BE2C (cell line): ENCODE measurements at regions not wholly inside any gene's neighbourhood (a gene's known extent, or its start where the extent isn't known, plus 50 kb on each side); places are given as distances from the start of the nearest gene placed in this dataset.
"Not testable (repeated sequence)": the region's sequence is repeated elsewhere in the genome, so short reads cannot be mapped to it uniquely, and the experiment has no call there.

ENCODE experiments used
- DNase-seq: peaks from one replicate; pipeline ENCODE4 v3.0.0-alpha.2; 2020
- H3K27me3 ChIP-seq: fragments of 250-450 bp; sonication (Bioruptor Pico); 2 replicates; pipeline ENCODE4 v1.5.1; 2020; ENCODE audit warnings: mild to moderate bottlenecking
- H3K36me3 ChIP-seq: fragments of 250-450 bp; sonication (Bioruptor Pico); 2 replicates; pipeline ENCODE4 v1.5.1; 2020; ENCODE audit warnings: mild to moderate bottlenecking
- H3K4me1 ChIP-seq: fragments of 250-450 bp; sonication (Bioruptor Pico); 2 replicates; pipeline ENCODE4 v1.5.1; 2020
- H3K4me3 ChIP-seq: 2 replicates; pipeline ENCODE4 v1.5.1; 2011; ENCODE audit warnings: low read depth, low read length
- H3K9me3 ChIP-seq: fragments of 250-450 bp; sonication (Bioruptor Pico); 2 replicates; pipeline ENCODE4 v1.5.1; 2020
- CTCF ChIP-seq: IDR thresholded peaks from 2 replicates; pipeline ENCODE4 v1.5.1; 2012; ENCODE audit warnings: mild to moderate bottlenecking, low read depth, low read length

GRCh38 chr5:101653996-101654395, 642.1 kb downstream of the SLCO4C1 start:
- no peaks in the 10 kb centered on the region for H3K9me3 ChIP-seq
- H3K36me3 ChIP-seq = no peaks in the 10 kb centered on the region
- DNase-seq = no peak
- H3K27me3 ChIP-seq = no peaks in the 10 kb centered on the region
- no peak overlapping the region for H3K4me3 ChIP-seq
- no peak for TF ChIP-seq CTCF
- no peaks in the 10 kb centered on the region; the same call in none of the 2 replicates for H3K4me1 ChIP-seq

- no peak for DNase-seq
- no peak overlapping the region for H3K4me3 ChIP-seq
- no peaks in the 10 kb centered on the region for H3K36me3 ChIP-seq
- no peaks in the 10 kb centered on the region for H3K9me3 ChIP-seq
- no peaks in the 10 kb centered on the region for H3K27me3 ChIP-seq
- H3K4me1 ChIP-seq = no peaks in the 10 kb centered on the region; the same call in 1 of the 2 replicates
- TF ChIP-seq CTCF = no peak
These were observed 648.2 kb downstream of the SLCO4C1 start for GRCh38 chr5:101647861-101648260.

- Histone ChIP-seq H3K36me3 (no peaks in the 10 kb centered on the region), H3K4me1 (peaks cover 9% of the 10 kb centered on the region), H3K4me3 (no peak overlapping the region), H3K27me3 (no peaks in the 10 kb centered on the region), H3K9me3 (no peaks in the 10 kb centered on the region)
- no peak for TF ChIP-seq CTCF
- DNase-seq = no peak
These were observed 652.3 kb downstream of the SLCO4C1 start for GRCh38 chr5:101643794-101644193.

- DNase-seq = no peak
- peaks cover 3% of the 10 kb centered on the region; the same call in 1 of the 2 replicates for H3K9me3 ChIP-seq
- H3K4me1 ChIP-seq = peaks cover 9% of the 10 kb centered on the region
- no peaks in the 10 kb centered on the region for H3K36me3 ChIP-seq
- H3K4me3 ChIP-seq = no peak overlapping the region
- no peak for TF ChIP-seq CTCF
- no peaks in the 10 kb centered on the region for H3K27me3 ChIP-seq
These were observed 658.5 kb downstream of the SLCO4C1 start for GRCh38 chr5:101637599-101637998.

- not testable (repeated sequence) for DNase-seq, H3K27me3 ChIP-seq, H3K36me3 ChIP-seq, H3K9me3 ChIP-seq, H3K4me1 ChIP-seq, H3K4me3 ChIP-seq
These were observed 668.3 kb downstream of the SLCO4C1 start for GRCh38 chr5:101627770-101628169.

- Histone ChIP-seq H3K9me3 (no peaks in the 10 kb centered on the region), H3K27me3 (no peaks in the 10 kb centered on the region), H3K36me3 (no peaks in the 10 kb centered on the region), H3K4me3 (no peak overlapping the region), H3K4me1 (no peaks in the 10 kb centered on the region)
- no peak for TF ChIP-seq CTCF
- no peak for DNase-seq
These were observed 669.5 kb downstream of the SLCO4C1 start for GRCh38 chr5:101626572-101626971.

- DNase-seq = no peak
- no peak for TF ChIP-seq CTCF
These were observed 685.0 kb downstream of the SLCO4C1 start for GRCh38 chr5:101611039-101611438.

More at GRCh38 chr5:101611039-101611438, 685.0 kb downstream of the SLCO4C1 start:
- no peak overlapping the region for H3K4me3 ChIP-seq
- no peaks in the 10 kb centered on the region for H3K9me3 ChIP-seq
- no peaks in the 10 kb centered on the region for H3K27me3 ChIP-seq
- H3K36me3 ChIP-seq = no peaks in the 10 kb centered on the region
- H3K4me1 ChIP-seq = no peaks in the 10 kb centered on the region; the same call in 1 of the 2 replicates
